SK-N-MC (cell line): ENCODE measurements at regions not wholly inside any gene's neighbourhood (a gene's known extent, or its start where the extent isn't known, plus 50 kb on each side); places are given as distances from the start of the nearest gene placed in this dataset.

Experiments used
- EZH2 ChIP-seq: fragments of 200-600 bp; sonication (generic); IDR thresholded peaks from one replicate; pipeline ENCODE4 v1.6.1; 2017; ENCODE audit warnings: antibody characterized with exemption
- FOXP2 ChIP-seq: optimal IDR thresholded peaks from 2 replicates; pipeline ENCODE3; 2011; ENCODE audit warnings: mild to moderate bottlenecking, moderate library complexity; ENCODE audit not compliant: insufficient read depth; ENCODE audit errors: extremely low read length, control extremely low read depth
- POLR2AphosphoS5 ChIP-seq: IDR thresholded peaks from 2 replicates; pipeline ENCODE4 v1.6.1; 2012; ENCODE audit warnings: mild to moderate bottlenecking, low read depth, low read length, borderline replicate concordance

DNA sequence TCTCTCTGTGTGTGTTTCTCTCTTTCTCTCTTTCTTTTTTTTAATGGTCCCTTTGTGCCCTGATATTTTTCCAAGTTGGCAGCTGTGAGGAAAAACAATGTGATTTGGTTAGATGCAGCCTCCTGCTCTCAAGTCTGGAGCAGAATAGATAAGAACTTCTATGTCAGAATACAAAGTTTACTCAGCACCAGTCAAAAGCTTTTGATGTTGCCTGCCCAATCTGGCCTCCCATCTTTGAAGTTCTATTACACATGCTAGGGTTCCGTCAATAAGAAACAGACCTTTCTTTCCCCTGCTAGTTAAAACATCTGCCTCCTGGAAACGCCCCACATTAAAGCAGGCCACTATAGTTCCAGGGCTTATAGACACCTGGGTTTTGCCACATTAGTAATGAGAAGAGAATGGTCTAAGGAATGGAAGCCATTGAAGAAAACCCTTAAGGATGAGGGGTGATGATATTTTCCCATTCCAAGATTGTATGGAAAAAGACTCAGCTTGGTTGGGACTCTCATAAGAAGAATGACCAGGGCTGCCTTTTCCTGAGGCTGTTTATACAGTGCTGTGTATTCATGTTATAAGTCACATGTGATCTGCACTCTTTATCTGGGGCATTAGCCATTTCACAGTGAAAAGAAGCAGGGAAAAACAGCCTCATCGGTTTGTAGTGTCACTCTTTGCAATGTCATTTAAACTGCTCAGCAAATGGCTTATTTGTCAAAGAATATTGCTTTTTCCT, 414.7 kb upstream of the PROX1 start:
- TF ChIP-seq EZH2 (no peak), POLR2AphosphoS5 (no peak), FOXP2 (no peak)
